ENCODE measurements at regions not wholly inside any gene's neighbourhood (a gene's known extent, or its start where the extent isn't known, plus 50 kb on each side); places are given as distances from the start of the nearest gene placed in this dataset.

DNA sequence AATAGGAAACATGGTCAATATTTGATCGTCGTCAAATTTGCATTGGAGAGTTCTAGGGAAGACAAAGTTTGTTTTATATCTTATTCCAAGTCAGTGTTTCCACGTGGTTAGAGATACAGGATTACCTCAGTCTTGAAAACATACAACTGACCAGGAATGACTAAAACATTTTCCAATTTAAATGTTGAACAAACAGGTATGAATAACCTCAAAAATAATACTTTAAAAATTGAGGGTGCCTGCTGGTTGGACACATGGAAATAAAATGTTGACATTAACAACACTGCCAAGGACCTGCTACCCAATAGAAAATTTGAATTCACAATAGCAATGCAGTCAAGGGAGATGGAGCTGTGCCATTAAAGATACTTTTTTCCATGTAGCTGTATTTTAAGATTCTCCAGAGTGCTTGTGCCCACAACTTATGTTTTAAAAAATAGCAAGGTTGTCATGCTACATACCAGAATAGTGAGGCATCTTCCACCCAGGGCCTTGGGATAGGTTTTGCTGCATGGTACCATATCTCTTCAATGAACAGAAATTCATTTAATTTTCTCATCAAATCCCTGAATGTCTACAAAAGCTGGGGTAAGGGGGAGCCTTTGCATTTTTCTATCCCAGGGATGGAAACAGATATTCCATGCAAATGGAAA is 260.8 kb downstream of the EFNB2 start:
- POLR2A ChIA-PET = no interaction called here
- CTCF ChIA-PET = no interaction called here

DNA sequence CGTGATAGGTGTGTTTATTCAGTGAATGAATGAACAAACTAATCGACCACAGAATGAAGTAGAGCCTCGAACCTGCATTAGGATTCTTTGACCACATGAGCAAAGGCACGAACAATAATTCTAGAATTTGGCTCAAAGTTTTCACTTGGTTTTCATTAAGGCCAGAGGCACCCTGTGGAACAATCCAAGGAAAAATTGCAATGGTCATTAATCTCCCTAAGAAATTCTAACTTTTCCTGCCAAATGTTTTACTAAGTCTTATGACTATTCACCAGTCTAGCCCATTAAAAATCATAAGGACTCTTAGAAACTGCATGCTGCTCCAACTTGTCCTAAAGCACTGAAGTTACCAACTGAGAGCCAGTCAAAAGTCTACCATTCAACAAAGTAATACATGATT is 271.7 kb downstream of the EFNB2 start:
- Histone ChIP-seq H3K27ac (ENCODE audit: extremely low read depth, low read depth, low read length) (no peak overlapping the region), H3K4me3 (ENCODE audit: low read depth, low read length) (no peak overlapping the region), H3K4me1 (ENCODE audit: control insufficient read depth, insufficient read depth, low read length) (no peaks in the 10 kb centered on the region), H3K9me3 (ENCODE audit: control insufficient read depth, insufficient read depth, low read depth, low read length) (no peaks in the 10 kb centered on the region), H3K36me3 (ENCODE audit: control insufficient read depth in 2 of 2, insufficient read depth in 1 of 2, low read length in 2 of 2) (no peaks in the 10 kb centered on the region)
- TF ChIP-seq ZEB2 (tag by site-specific recombination; IDR thresholded peaks at IDR 0.05) = no peak
- no peak for TF ChIP-seq ZNF266 (tag by site-specific recombination; IDR thresholded peaks at IDR 0.05; ENCODE audit: low read depth)
- TF ChIP-seq ZBTB20 (tag by site-specific recombination; IDR thresholded peaks at IDR 0.05) = no peak
- TF ChIP-seq ZNF76 (tag by site-specific recombination; IDR thresholded peaks at IDR 0.05; ENCODE audit: borderline replicate concordance, low read depth) = no peak
- no peak for TF ChIP-seq YY1 (tag by site-specific recombination; IDR thresholded peaks at IDR 0.05)
- TF ChIP-seq GLIS1 (tag by site-specific recombination; IDR thresholded peaks at IDR 0.05) = no peak
- no peak for TF ChIP-seq ZNF660 (tag by site-specific recombination; IDR thresholded peaks at IDR 0.05)
- TF ChIP-seq ZBTB8A (tag by site-specific recombination; IDR thresholded peaks at IDR 0.05) = no peak
- no peak for TF ChIP-seq ZNF155 (tag by site-specific recombination; IDR thresholded peaks at IDR 0.05)
- TF ChIP-seq ZNF571 (tag by site-specific recombination; IDR thresholded peaks at IDR 0.05) = no peak
- TF ChIP-seq, protein P1, sequence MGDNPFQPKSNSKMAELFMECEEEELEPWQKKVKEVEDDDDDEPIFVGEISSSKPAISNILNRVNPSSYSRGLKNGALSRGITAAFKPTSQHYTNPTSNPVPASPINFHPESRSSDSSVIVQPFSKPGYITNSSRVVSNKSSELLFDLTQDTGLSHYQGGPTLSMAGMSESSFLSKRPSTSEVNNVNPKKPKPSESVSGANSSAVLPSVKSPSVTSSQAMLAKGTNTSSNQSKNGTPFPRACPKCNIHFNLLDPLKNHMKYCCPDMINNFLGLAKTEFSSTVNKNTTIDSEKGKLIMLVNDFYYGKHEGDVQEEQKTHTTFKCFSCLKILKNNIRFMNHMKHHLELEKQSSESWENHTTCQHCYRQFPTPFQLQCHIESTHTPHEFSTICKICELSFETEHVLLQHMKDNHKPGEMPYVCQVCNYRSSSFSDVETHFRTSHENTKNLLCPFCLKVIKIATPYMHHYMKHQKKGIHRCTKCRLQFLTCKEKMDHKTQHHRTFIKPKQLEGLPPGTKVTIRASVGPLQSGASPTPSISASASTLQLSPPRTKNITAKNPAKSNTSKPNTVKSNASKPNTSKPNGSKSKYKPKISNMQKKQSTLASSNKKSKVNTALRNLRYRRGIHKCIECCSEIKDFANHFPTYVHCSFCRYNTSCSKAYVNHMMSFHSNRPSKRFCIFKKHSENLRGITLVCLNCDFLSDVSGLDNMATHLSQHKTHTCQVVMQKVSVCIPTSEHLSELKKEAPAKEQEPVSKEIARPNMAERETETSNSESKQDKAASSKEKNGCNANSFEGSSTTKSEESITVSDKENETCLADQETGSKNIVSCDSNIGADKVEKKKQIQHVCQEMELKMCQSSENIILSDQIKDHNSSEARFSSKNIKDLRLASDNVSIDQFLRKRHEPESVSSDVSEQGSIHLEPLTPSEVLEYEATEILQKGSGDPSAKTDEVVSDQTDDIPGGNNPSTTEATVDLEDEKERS (tag by site-specific recombination; IDR thresholded peaks at IDR 0.05) = no peak
- no peak for TF ChIP-seq YY2 (tag by site-specific recombination; IDR thresholded peaks at IDR 0.05)
- no peak for TF ChIP-seq MYNN (tag by site-specific recombination; IDR thresholded peaks at IDR 0.05; ENCODE audit: borderline replicate concordance)
- ChIA-PET POLR2A (no interaction called here), CTCF (no interaction called here)

More for the DNA sequence above, 260.8 kb downstream of the EFNB2 start:
- Histone ChIP-seq H3K9me3 (ENCODE audit: control insufficient read depth, insufficient read depth, low read depth, low read length) (no peaks in the 10 kb centered on the region), H3K4me1 (ENCODE audit: control insufficient read depth, insufficient read depth, low read length) (no peaks in the 10 kb centered on the region), H3K36me3 (ENCODE audit: control insufficient read depth in 2 of 2, insufficient read depth in 1 of 2, low read length in 2 of 2) (no peaks in the 10 kb centered on the region), H3K27ac (ENCODE audit: extremely low read depth, low read depth, low read length) (no peak overlapping the region), H3K4me3 (ENCODE audit: low read depth, low read length) (no peak overlapping the region)
- TF ChIP-seq ZNF354C (tag by site-specific recombination; IDR thresholded peaks at IDR 0.05; ENCODE audit: borderline replicate concordance, low read depth) (no peak), ZNF549 (tag by site-specific recombination; IDR thresholded peaks at IDR 0.05) (no peak)
- TF ChIP-seq, protein P2, sequence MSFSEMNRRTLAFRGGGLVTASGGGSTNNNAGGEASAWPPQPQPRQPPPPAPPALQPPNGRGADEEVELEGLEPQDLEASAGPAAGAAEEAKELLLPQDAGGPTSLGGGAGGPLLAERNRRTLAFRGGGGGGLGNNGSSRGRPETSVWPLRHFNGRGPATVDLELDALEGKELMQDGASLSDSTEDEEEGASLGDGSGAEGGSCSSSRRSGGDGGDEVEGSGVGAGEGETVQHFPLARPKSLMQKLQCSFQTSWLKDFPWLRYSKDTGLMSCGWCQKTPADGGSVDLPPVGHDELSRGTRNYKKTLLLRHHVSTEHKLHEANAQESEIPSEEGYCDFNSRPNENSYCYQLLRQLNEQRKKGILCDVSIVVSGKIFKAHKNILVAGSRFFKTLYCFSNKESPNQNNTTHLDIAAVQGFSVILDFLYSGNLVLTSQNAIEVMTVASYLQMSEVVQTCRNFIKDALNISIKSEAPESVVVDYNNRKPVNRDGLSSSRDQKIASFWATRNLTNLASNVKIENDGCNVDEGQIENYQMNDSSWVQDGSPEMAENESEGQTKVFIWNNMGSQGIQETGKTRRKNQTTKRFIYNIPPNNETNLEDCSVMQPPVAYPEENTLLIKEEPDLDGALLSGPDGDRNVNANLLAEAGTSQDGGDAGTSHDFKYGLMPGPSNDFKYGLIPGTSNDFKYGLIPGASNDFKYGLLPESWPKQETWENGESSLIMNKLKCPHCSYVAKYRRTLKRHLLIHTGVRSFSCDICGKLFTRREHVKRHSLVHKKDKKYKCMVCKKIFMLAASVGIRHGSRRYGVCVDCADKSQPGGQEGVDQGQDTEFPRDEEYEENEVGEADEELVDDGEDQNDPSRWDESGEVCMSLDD (tag by site-specific recombination; IDR thresholded peaks at IDR 0.05) = no peak
- TF ChIP-seq, protein P3, sequence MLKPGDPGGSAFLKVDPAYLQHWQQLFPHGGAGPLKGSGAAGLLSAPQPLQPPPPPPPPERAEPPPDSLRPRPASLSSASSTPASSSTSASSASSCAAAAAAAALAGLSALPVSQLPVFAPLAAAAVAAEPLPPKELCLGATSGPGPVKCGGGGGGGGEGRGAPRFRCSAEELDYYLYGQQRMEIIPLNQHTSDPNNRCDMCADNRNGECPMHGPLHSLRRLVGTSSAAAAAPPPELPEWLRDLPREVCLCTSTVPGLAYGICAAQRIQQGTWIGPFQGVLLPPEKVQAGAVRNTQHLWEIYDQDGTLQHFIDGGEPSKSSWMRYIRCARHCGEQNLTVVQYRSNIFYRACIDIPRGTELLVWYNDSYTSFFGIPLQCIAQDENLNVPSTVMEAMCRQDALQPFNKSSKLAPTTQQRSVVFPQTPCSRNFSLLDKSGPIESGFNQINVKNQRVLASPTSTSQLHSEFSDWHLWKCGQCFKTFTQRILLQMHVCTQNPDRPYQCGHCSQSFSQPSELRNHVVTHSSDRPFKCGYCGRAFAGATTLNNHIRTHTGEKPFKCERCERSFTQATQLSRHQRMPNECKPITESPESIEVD (tag by site-specific recombination; IDR thresholded peaks at IDR 0.05) = no peak
